HG02884 (cell line): ENCODE measurements at regions not wholly inside any gene's neighbourhood (a gene's known extent, or its start where the extent isn't known, plus 50 kb on each side); places are given as distances from the start of the nearest gene placed in this dataset.
"Not testable (repeated sequence)": the region's sequence is repeated elsewhere in the genome, so short reads cannot be mapped to it uniquely, and the experiment has no call there.

ENCODE experiments used
- ATAC-seq: cut with Tn5 transposase; IDR thresholded peaks from one replicate; pipeline ENCODE4 v1.9.1; 2021; ENCODE audit warnings: mild to moderate bottlenecking, moderate library complexity; ENCODE audit not compliant: unreplicated experiment

GRCh38 chr5:125481506-125482465 is 735.3 kb upstream of the ZNF608 start:
- ATAC-seq = no peak

- no peak for ATAC-seq
These were observed 737.2 kb upstream of the ZNF608 start for GRCh38 chr5:125483609-125484008.

- no peak for ATAC-seq
These were observed 737.9 kb upstream of the ZNF608 start for GRCh38 chr5:125484272-125484741.

- ATAC-seq = no peak
These were observed 738.6 kb upstream of the ZNF608 start for GRCh38 chr5:125484742-125485641.

- no peak for ATAC-seq
These were observed 739.3 kb upstream of the ZNF608 start for GRCh38 chr5:125485771-125486170.

GRCh38 chr5:125486634-125487033 is 740.2 kb upstream of the ZNF608 start:
- no peak for ATAC-seq

GRCh38 chr5:125487231-125487630 is 740.8 kb upstream of the ZNF608 start:
- no peak for ATAC-seq

- ATAC-seq = not testable (repeated sequence)
These were observed 741.2 kb upstream of the ZNF608 start for GRCh38 chr5:125487652-125488051.

- ATAC-seq = no peak
These were observed 742.7 kb upstream of the ZNF608 start for GRCh38 chr5:125489146-125489545.

GRCh38 chr5:125491986-125492492 is 745.6 kb upstream of the ZNF608 start:
- no peak for ATAC-seq

GRCh38 chr5:125492977-125493376 is 746.5 kb upstream of the ZNF608 start:
- ATAC-seq = no peak

- no peak for ATAC-seq
These were observed 750.0 kb upstream of the ZNF608 start for GRCh38 chr5:125496393-125496792.

GRCh38 chr5:125497651-125498050 is 751.2 kb upstream of the ZNF608 start:
- ATAC-seq = no peak

GRCh38 chr5:125499636-125500332 is 753.3 kb upstream of the ZNF608 start:
- ATAC-seq = no peak

- no peak for ATAC-seq
These were observed 755.0 kb upstream of the ZNF608 start for GRCh38 chr5:125501396-125501795.

GRCh38 chr5:125503946-125504345 is 757.5 kb upstream of the ZNF608 start:
- no peak for ATAC-seq

- no peak for ATAC-seq
These were observed 758.7 kb upstream of the ZNF608 start for GRCh38 chr5:125505115-125505514.

GRCh38 chr5:125506124-125506523 is 759.7 kb upstream of the ZNF608 start:
- no peak for ATAC-seq

- no peak for ATAC-seq
These were observed 761.8 kb upstream of the ZNF608 start for GRCh38 chr5:125508225-125508624.

GRCh38 chr5:125510651-125511050 is 764.2 kb upstream of the ZNF608 start:
- no peak for ATAC-seq
